ENCODE measurements at regions not wholly inside any gene's neighbourhood (a gene's known extent, or its start where the extent isn't known, plus 50 kb on each side); places are given as distances from the start of the nearest gene placed in this dataset.

DNA sequence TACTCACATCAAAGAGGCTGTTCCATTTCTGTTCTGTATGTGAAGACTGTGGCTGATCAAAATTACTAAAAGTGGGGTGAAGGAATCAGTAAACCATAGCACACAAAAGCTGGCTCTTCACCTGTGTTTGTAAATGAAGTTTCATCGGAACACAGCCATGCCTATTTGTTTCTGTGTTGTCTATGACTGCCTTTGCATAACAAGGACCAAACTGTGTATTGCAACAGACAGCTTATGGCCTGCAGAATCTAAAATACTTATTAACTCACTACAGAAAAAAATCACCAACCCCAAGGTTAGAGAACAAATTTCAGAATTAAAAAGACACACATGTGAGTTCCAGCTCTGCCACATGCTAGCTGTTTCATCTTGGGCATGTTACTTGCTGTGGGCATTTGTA lies 163.9 kb downstream of the LYPLAL1 start:
- no peaks in the 10 kb centered on the region for H3K36me3 ChIP-seq (ENCODE audit: control insufficient read depth, insufficient read depth, low read length)
- no peak overlapping the region for H3K4me3 ChIP-seq (replicated peaks; ENCODE audit: low read depth, low read length)
- no peaks in the 10 kb centered on the region for H3K27me3 ChIP-seq (replicated peaks; ENCODE audit: control insufficient read depth, insufficient read depth, low read length)
- TF ChIP-seq, protein P1, sequence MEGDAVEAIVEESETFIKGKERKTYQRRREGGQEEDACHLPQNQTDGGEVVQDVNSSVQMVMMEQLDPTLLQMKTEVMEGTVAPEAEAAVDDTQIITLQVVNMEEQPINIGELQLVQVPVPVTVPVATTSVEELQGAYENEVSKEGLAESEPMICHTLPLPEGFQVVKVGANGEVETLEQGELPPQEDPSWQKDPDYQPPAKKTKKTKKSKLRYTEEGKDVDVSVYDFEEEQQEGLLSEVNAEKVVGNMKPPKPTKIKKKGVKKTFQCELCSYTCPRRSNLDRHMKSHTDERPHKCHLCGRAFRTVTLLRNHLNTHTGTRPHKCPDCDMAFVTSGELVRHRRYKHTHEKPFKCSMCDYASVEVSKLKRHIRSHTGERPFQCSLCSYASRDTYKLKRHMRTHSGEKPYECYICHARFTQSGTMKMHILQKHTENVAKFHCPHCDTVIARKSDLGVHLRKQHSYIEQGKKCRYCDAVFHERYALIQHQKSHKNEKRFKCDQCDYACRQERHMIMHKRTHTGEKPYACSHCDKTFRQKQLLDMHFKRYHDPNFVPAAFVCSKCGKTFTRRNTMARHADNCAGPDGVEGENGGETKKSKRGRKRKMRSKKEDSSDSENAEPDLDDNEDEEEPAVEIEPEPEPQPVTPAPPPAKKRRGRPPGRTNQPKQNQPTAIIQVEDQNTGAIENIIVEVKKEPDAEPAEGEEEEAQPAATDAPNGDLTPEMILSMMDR (IDR thresholded peaks at IDR 0.05; ENCODE audit: insufficient read depth, low read length, poor library complexity, severe bottlenecking) = no peak
- DNase-seq (ENCODE audit: extremely low read depth, insufficient read length) = no peak

DNA sequence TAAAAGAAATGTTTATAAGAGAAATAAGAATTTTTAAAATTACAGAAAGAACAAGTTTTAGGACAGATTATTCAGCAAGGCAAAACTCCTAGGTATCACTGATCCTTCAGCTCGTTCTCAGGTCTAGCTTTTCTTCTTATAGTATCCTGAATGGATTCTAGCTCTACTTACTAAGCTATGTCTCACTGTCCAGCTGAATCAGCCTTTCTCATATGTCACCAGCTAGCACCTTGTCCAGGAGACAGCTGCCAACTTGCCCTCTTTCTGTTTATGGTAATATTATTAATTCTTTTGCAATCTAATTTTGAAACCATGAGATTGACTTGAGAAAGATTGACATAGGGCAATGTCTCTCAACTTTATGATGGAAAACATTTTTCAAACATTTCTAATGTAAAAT lies 159.9 kb downstream of the LYPLAL1 start:
- Histone ChIP-seq H3K4me3 (replicated peaks; ENCODE audit: low read depth, low read length) (no peak overlapping the region), H3K27me3 (replicated peaks; ENCODE audit: control insufficient read depth, insufficient read depth, low read length) (no peaks in the 10 kb centered on the region), H3K36me3 (ENCODE audit: control insufficient read depth, insufficient read depth, low read length) (no peaks in the 10 kb centered on the region)
- TF ChIP-seq, protein P1 (IDR thresholded peaks at IDR 0.05; ENCODE audit: insufficient read depth, low read length, poor library complexity, severe bottlenecking) = no peak
- no peak for DNase-seq (ENCODE audit: extremely low read depth, insufficient read length)

DNA sequence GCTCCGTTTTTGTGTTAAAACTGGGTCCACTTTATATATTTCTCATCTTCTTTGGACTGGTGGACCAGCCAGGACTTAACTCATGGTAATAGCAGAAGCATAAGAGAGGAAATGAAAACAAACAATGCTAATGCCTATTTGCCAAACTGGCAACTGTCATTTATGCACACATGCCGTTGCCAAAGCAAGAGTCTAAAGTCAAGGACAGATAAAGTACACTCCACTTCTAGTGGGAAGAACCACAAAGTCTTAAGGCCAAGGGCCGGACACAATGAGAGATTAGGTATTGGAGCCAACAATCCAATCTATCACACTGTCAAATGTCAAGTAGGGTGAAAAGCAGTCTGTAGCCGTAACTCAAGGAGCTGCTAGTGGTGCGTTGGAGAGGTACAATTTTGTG lies 157.7 kb downstream of the LYPLAL1 start:
- DNase-seq (ENCODE audit: extremely low read depth, insufficient read length) = no peak
- Histone ChIP-seq H3K27me3 (replicated peaks; ENCODE audit: control insufficient read depth, insufficient read depth, low read length) (no peaks in the 10 kb centered on the region), H3K4me3 (replicated peaks; ENCODE audit: low read depth, low read length) (no peak overlapping the region), H3K36me3 (ENCODE audit: control insufficient read depth, insufficient read depth, low read length) (no peaks in the 10 kb centered on the region)
- TF ChIP-seq, protein P1 (IDR thresholded peaks at IDR 0.05; ENCODE audit: insufficient read depth, low read length, poor library complexity, severe bottlenecking) = no peak

DNA sequence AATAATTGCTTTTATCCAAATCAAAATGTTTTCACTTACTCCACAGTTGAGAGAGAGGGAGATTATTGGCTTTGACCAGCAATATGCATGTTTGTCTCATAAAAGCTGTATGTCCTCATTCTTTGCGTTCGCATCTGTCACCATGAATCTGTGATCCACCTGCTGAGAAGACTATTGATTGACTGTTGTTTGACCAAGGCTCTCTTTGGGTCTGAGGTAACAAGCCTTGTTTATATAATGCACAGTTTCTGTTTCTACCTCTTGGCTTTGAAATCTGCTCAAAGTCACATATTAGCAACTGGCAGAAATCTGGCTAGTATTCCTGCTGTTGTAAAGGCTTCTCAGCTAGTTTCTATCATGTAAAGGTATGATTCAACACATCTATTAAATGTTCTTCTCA lies 157.0 kb downstream of the LYPLAL1 start:
- Histone ChIP-seq H3K4me3 (replicated peaks; ENCODE audit: low read depth, low read length) (no peak overlapping the region), H3K36me3 (ENCODE audit: control insufficient read depth, insufficient read depth, low read length) (no peaks in the 10 kb centered on the region), H3K27me3 (replicated peaks; ENCODE audit: control insufficient read depth, insufficient read depth, low read length) (no peaks in the 10 kb centered on the region)
- no peak for DNase-seq (ENCODE audit: extremely low read depth, insufficient read length)
- TF ChIP-seq, protein P1 (IDR thresholded peaks at IDR 0.05; ENCODE audit: insufficient read depth, low read length, poor library complexity, severe bottlenecking) = no peak

DNA sequence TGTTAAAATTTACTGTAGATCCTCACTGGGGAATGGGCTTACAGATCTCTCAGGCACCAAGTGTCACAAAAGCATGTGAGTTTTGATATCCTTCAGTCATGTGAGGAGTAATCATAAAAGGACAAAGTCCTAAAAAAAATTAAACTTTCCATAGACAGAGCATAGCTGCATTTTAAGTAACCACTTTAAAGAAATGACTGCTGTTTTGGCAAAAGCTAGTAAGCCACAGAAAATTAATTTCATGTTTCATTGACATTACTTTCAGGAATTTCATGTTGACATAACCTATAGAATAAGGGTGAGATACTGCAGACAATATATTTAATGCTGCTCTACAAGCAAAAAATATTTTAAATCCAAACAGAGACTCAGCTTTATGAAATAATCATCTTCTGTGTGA lies 156.3 kb downstream of the LYPLAL1 start:
- DNase-seq (ENCODE audit: extremely low read depth, insufficient read length) = no peak
- Histone ChIP-seq H3K36me3 (ENCODE audit: control insufficient read depth, insufficient read depth, low read length) (no peaks in the 10 kb centered on the region), H3K4me3 (replicated peaks; ENCODE audit: low read depth, low read length) (no peak overlapping the region), H3K27me3 (replicated peaks; ENCODE audit: control insufficient read depth, insufficient read depth, low read length) (no peaks in the 10 kb centered on the region)
- TF ChIP-seq, protein P1 (IDR thresholded peaks at IDR 0.05; ENCODE audit: insufficient read depth, low read length, poor library complexity, severe bottlenecking) = no peak

DNA sequence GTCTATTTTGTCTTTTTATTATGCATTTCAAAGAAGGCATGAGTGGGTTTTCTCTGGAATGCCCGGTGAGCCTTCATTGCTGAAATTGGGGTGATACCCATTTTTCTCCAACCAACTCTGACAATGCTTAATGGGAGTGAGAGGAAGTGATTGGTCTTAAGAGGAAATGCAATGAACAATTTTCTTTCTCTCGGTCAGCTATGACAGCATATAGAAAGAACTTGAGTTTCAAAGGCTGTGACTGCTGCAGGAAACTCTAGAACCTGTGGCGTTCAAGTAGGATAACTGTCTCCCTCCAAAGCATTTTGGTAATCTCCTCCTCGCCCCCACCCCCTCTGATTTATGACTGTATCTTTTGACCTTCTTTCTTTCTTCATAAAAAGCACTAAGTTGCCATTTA lies 155.9 kb downstream of the LYPLAL1 start:
- no peaks in the 10 kb centered on the region for H3K27me3 ChIP-seq (replicated peaks; ENCODE audit: control insufficient read depth, insufficient read depth, low read length)
- no peak overlapping the region for H3K4me3 ChIP-seq (replicated peaks; ENCODE audit: low read depth, low read length)
- no peaks in the 10 kb centered on the region for H3K36me3 ChIP-seq (ENCODE audit: control insufficient read depth, insufficient read depth, low read length)
- TF ChIP-seq, protein P1 (IDR thresholded peaks at IDR 0.05; ENCODE audit: insufficient read depth, low read length, poor library complexity, severe bottlenecking) = no peak
- no peak for DNase-seq (ENCODE audit: extremely low read depth, insufficient read length)

Data from GM06990 (cell line).